GM23338 (cell line): ENCODE measurements at regions not wholly inside any gene's neighbourhood (a gene's known extent, or its start where the extent isn't known, plus 50 kb on each side); places are given as distances from the start of the nearest gene placed in this dataset.

Experiments used
- ATAC-seq: fragments of 200-7000 bp; cut with Tn5 transposase; 3 replicates; pipeline ENCODE4 v1.9.1; 2020
- DNase-seq: peaks from one replicate; pipeline ENCODE4 v3.0.0-alpha.2; 2015; ENCODE audit warnings: low spot score
- H2AFZ ChIP-seq: fragments of 200-600 bp; sonication (generic); 2 replicates; pipeline ENCODE4 v1.8.0; 2016; ENCODE audit warnings: antibody characterized with exemption, mild to moderate bottlenecking, moderate library complexity
- H3F3A ChIP-seq: fragments of 200-600 bp; sonication (generic); replicated peaks from 2 replicates; pipeline ENCODE4 v1.8.0; 2017; ENCODE audit warnings: antibody characterized with exemption, mixed run types, low read depth
- H3K27ac ChIP-seq: fragments of 200-600 bp; sonication (generic); 2 replicates; pipeline ENCODE4 v1.6.1; 2016; ENCODE audit warnings: low read depth
- H3K27me3 ChIP-seq: fragments of 200-600 bp; sonication (generic); 2 replicates; pipeline ENCODE4 v1.8.0; 2016; ENCODE audit warnings: mild to moderate bottlenecking, mixed run types, moderate library complexity; ENCODE audit not compliant: insufficient read depth
- H3K36me3 ChIP-seq: fragments of 200-600 bp; sonication (generic); 2 replicates; pipeline ENCODE4 v1.8.0; 2016; ENCODE audit warnings: mild to moderate bottlenecking; ENCODE audit not compliant: insufficient read depth
- H3K4me1 ChIP-seq: fragments of 200-600 bp; sonication (generic); 2 replicates; pipeline ENCODE4 v1.8.0; 2016; ENCODE audit warnings: mild to moderate bottlenecking, moderate library complexity; ENCODE audit not compliant: insufficient read depth
- H3K4me2 ChIP-seq: fragments of 200-600 bp; sonication (generic); 2 replicates; pipeline ENCODE4 v1.7.1; 2017; ENCODE audit warnings: mixed run types
- H3K4me3 ChIP-seq: fragments of 200-600 bp; sonication (generic); 2 replicates; pipeline ENCODE4 v1.6.1; 2016; ENCODE audit warnings: mixed run types
- H3K79me2 ChIP-seq: fragments of 200-600 bp; sonication (generic); replicated peaks from 2 replicates; pipeline ENCODE4 v1.8.0; 2017; ENCODE audit warnings: mild to moderate bottlenecking; ENCODE audit not compliant: insufficient read depth
- H3K9me2 ChIP-seq: fragments of 200-600 bp; sonication (generic); 2 replicates; pipeline ENCODE4 v1.8.0; 2017; ENCODE audit not compliant: insufficient read depth
- H4K20me1 ChIP-seq: fragments of 200-600 bp; sonication (generic); replicated peaks from 2 replicates; pipeline ENCODE4 v1.8.0; 2017; ENCODE audit warnings: mild to moderate bottlenecking; ENCODE audit not compliant: insufficient read depth
- H3K27ac Mint-ChIP-seq: 2 replicates; pipeline ENCODE4 v1.8.0; 2020; ENCODE audit warnings: inconsistent platforms, mild to moderate bottlenecking, moderate library complexity, mixed read lengths
- H3K27me3 Mint-ChIP-seq: 3 replicates; pipeline ENCODE4 v1.8.0; 2022; ENCODE audit warnings: low read depth, mild to moderate bottlenecking, moderate library complexity, mixed read lengths, inconsistent platforms; ENCODE audit not compliant: insufficient read depth, poor library complexity
- H3K36me3 Mint-ChIP-seq: 3 replicates; pipeline ENCODE4 v1.8.0; 2021; ENCODE audit warnings: low read depth, mild to moderate bottlenecking, inconsistent platforms, moderate library complexity, mixed read lengths
- H3K4me1 Mint-ChIP-seq: 3 replicates; pipeline ENCODE4 v1.8.0; 2020; ENCODE audit warnings: mild to moderate bottlenecking, inconsistent platforms, mixed read lengths
- H3K4me3 Mint-ChIP-seq: 3 replicates; pipeline ENCODE4 v1.8.0; 2021; ENCODE audit warnings: moderate library complexity, mild to moderate bottlenecking, inconsistent platforms, mixed read lengths
- H3K9me3 Mint-ChIP-seq: 3 replicates; pipeline ENCODE4 v1.8.0; 2020; ENCODE audit warnings: moderate library complexity, mild to moderate bottlenecking, inconsistent platforms, mixed read lengths
- CREB1 ChIP-seq: fragments of 250-450 bp; sonication (Bioruptor Pico); IDR thresholded peaks from 2 replicates; pipeline ENCODE4 v1.5.0; 2020; ENCODE audit warnings: low read depth, mild to moderate bottlenecking, moderate library complexity
- CTCF ChIP-seq, 2 experiments: fragments of 200-600 bp in 1 of 2; sonication (generic) in 1 of 2; conservative IDR thresholded peaks; 2 replicates each; pipeline versions ENCODE4 v1.5.1 to v1.6.1; 2016 to 2017; ENCODE audit warnings: antibody characterized with exemption in 2 of 2, low read depth in 2 of 2, mild to moderate bottlenecking in 2 of 2, moderate library complexity in 1 of 2
- EZH2 ChIP-seq: fragments of 200-600 bp; sonication (generic); IDR thresholded peaks from one replicate; pipeline ENCODE4 v1.8.0; 2017; ENCODE audit warnings: antibody characterized with exemption, mild to moderate bottlenecking, low read depth; ENCODE audit not compliant: unreplicated experiment
- EZH2phosphoT487 ChIP-seq: fragments of 200-600 bp; sonication (generic); IDR thresholded peaks from one replicate; pipeline ENCODE4 v1.8.1; 2018; ENCODE audit warnings: antibody characterized with exemption; ENCODE audit not compliant: unreplicated experiment
- NANOG ChIP-seq: IDR thresholded peaks from 2 replicates; pipeline ENCODE4 v1.6.1; 2016; ENCODE audit warnings: antibody characterized with exemption, borderline replicate concordance
- POLR2AphosphoS5 ChIP-seq: IDR thresholded peaks from 2 replicates; pipeline ENCODE4 v1.6.1; 2016; ENCODE audit warnings: antibody characterized with exemption, low read depth
- REST ChIP-seq: IDR thresholded peaks from one replicate; pipeline ENCODE4 v1.6.1; 2018; ENCODE audit warnings: antibody characterized with exemption; ENCODE audit not compliant: unreplicated experiment
- STAT1 ChIP-seq: IDR thresholded peaks from one replicate; pipeline ENCODE4 v1.6.1; 2016; ENCODE audit warnings: antibody characterized with exemption; ENCODE audit not compliant: unreplicated experiment
- ZNF114 ChIP-seq: fragments of 250-450 bp; sonication (Bioruptor Pico); IDR thresholded peaks from 2 replicates; pipeline ENCODE4 v1.5.0; 2020; ENCODE audit warnings: mild to moderate bottlenecking, moderate library complexity
- ZNF331 ChIP-seq: fragments of 250-450 bp; sonication (Bioruptor Pico); IDR thresholded peaks from 2 replicates; pipeline ENCODE4 v1.5.0; 2020; ENCODE audit warnings: low read depth, mild to moderate bottlenecking, moderate library complexity
- TF ChIP-seq, protein P1 (sequence below): IDR thresholded peaks from 2 replicates; pipeline ENCODE4 v1.6.1; 2016; ENCODE audit warnings: antibody characterized with exemption
- TF ChIP-seq, protein P2 (sequence below): fragments of 250-450 bp; sonication (Bioruptor Pico); IDR thresholded peaks from 2 replicates; pipeline ENCODE4 v1.5.0; 2020; ENCODE audit warnings: mild to moderate bottlenecking, moderate library complexity

GRCh38 chr1:106222403-106222802 is 834.1 kb upstream of the PRMT6 start (continued):
- TF ChIP-seq REST (no peak), NANOG (no peak), STAT1 (no peak), ZNF331 (CRISPR knock-in tag) (no peak), ZNF114 (CRISPR knock-in tag) (no peak), EZH2 (no peak), EZH2phosphoT487 (no peak), CREB1 (CRISPR knock-in tag) (no peak)
- TF ChIP-seq, protein P1, sequence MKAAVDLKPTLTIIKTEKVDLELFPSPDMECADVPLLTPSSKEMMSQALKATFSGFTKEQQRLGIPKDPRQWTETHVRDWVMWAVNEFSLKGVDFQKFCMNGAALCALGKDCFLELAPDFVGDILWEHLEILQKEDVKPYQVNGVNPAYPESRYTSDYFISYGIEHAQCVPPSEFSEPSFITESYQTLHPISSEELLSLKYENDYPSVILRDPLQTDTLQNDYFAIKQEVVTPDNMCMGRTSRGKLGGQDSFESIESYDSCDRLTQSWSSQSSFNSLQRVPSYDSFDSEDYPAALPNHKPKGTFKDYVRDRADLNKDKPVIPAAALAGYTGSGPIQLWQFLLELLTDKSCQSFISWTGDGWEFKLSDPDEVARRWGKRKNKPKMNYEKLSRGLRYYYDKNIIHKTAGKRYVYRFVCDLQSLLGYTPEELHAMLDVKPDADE = no peak

- DNase-seq (no peak), ATAC-seq (no peak)
- no peaks in the 10 kb centered on the region for H3K79me2 ChIP-seq
- Mint-ChIP-seq H3K4me1 (no peaks in the 10 kb centered on the region), H3K4me3 (no peak overlapping the region), H3K36me3 (no peaks in the 10 kb centered on the region), H3K27ac (no peak overlapping the region), H3K27me3 (no peaks in the 10 kb centered on the region), H3K9me3 (no peaks in the 10 kb centered on the region)
- no peaks in the 10 kb centered on the region for H3K4me1 ChIP-seq
- H3K4me2 ChIP-seq = no peak overlapping the region
- H3K9me2 ChIP-seq = no peaks in the 10 kb centered on the region
- H3K27me3 ChIP-seq = no peaks in the 10 kb centered on the region
- no peak overlapping the region for H3K27ac ChIP-seq
- no peaks in the 10 kb centered on the region for H3K36me3 ChIP-seq
- no peaks in the 10 kb centered on the region for H3F3A ChIP-seq
- H4K20me1 ChIP-seq = no peaks in the 10 kb centered on the region
- no peak overlapping the region for H3K4me3 ChIP-seq
- H2AFZ ChIP-seq = no peak overlapping the region
- no peak for TF ChIP-seq STAT1
- no peak for TF ChIP-seq POLR2AphosphoS5
- no peak for TF ChIP-seq NANOG
- TF ChIP-seq, protein P1 = no peak
- TF ChIP-seq CTCF (conservative IDR thresholded peaks at IDR 0.05; ENCODE audit: low read depth in 2 of 2) = no peak
- TF ChIP-seq, protein P2, sequence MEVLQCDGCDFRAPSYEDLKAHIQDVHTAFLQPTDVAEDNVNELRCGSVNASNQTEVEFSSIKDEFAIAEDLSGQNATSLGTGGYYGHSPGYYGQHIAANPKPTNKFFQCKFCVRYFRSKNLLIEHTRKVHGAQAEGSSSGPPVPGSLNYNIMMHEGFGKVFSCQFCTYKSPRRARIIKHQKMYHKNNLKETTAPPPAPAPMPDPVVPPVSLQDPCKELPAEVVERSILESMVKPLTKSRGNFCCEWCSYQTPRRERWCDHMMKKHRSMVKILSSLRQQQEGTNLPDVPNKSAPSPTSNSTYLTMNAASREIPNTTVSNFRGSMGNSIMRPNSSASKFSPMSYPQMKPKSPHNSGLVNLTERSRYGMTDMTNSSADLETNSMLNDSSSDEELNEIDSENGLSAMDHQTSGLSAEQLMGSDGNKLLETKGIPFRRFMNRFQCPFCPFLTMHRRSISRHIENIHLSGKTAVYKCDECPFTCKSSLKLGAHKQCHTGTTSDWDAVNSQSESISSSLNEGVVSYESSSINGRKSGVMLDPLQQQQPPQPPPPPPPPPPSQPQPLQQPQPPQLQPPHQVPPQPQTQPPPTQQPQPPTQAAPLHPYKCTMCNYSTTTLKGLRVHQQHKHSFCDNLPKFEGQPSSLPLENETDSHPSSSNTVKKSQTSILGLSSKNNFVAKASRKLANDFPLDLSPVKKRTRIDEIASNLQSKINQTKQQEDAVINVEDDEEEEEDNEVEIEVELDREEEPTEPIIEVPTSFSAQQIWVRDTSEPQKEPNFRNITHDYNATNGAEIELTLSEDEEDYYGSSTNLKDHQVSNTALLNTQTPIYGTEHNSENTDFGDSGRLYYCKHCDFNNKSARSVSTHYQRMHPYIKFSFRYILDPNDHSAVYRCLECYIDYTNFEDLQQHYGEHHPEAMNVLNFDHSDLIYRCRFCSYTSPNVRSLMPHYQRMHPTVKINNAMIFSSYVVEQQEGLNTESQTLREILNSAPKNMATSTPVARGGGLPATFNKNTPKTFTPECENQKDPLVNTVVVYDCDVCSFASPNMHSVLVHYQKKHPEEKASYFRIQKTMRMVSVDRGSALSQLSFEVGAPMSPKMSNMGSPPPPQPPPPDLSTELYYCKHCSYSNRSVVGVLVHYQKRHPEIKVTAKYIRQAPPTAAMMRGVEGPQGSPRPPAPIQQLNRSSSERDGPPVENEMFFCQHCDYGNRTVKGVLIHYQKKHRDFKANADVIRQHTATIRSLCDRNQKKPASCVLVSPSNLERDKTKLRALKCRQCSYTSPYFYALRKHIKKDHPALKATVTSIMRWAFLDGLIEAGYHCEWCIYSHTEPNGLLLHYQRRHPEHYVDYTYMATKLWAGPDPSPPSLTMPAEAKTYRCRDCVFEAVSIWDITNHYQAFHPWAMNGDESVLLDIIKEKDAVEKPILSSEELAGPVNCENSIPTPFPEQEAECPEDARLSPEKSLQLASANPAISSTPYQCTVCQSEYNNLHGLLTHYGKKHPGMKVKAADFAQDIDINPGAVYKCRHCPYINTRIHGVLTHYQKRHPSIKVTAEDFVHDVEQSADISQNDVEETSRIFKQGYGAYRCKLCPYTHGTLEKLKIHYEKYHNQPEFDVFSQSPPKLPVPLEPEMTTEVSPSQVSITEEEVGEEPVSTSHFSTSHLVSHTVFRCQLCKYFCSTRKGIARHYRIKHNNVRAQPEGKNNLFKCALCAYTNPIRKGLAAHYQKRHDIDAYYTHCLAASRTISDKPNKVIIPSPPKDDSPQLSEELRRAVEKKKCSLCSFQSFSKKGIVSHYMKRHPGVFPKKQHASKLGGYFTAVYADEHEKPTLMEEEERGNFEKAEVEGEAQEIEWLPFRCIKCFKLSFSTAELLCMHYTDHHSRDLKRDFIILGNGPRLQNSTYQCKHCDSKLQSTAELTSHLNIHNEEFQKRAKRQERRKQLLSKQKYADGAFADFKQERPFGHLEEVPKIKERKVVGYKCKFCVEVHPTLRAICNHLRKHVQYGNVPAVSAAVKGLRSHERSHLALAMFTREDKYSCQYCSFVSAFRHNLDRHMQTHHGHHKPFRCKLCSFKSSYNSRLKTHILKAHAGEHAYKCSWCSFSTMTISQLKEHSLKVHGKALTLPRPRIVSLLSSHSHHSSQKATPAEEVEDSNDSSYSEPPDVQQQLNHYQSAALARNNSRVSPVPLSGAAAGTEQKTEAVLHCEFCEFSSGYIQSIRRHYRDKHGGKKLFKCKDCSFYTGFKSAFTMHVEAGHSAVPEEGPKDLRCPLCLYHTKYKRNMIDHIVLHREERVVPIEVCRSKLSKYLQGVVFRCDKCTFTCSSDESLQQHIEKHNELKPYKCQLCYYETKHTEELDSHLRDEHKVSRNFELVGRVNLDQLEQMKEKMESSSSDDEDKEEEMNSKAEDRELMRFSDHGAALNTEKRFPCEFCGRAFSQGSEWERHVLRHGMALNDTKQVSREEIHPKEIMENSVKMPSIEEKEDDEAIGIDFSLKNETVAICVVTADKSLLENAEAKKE (CRISPR knock-in tag) = no peak
- TF ChIP-seq EZH2 = no peak
- no peak for TF ChIP-seq EZH2phosphoT487
Observed at GRCh38 chr1:106223213-106223612, 833.3 kb upstream of the PRMT6 start.
